OCI-LY7 (cell line): ENCODE measurements at regions not wholly inside any gene's neighbourhood (a gene's known extent, or its start where the extent isn't known, plus 50 kb on each side); places are given as distances from the start of the nearest gene placed in this dataset.

Source experiments
- BruUV-seq: library from RNA; stranded (reverse); fragments of 400-500 nt; replicated peaks from 2 replicates; lab custom pipeline; 2021; lab: Mats Ljungman, UMichigan
- CTCF ChIA-PET: fragments of 300-600 bp; sonication (Branson Sonifier 250); formaldehyde crosslinking; loops from one replicate; lab custom pipeline; 2022; ENCODE audit warnings: antibody characterized with exemption; ENCODE audit not compliant: unreplicated experiment; lab: Charles Lee
- POLR2A ChIA-PET: fragments of 300-600 bp; sonication (Branson Sonifier 250); formaldehyde crosslinking; loops from one replicate; lab custom pipeline; 2022; ENCODE audit warnings: antibody characterized with exemption; lab: Charles Lee
- DNase-seq: peaks from one replicate; pipeline ENCODE4 v3.0.0-alpha.2; 2015; ENCODE audit warnings: low spot score
- H2AFZ ChIP-seq: fragments of 200-600 bp; sonication (generic), shearing (Covaris generic); 2 replicates; pipeline ENCODE4 v1.6.1; 2014; ENCODE audit warnings: mild to moderate bottlenecking, antibody characterized with exemption, low read length, moderate library complexity
- H3K27ac ChIP-seq: fragments of 200-600 bp; sonication (generic); 2 replicates; pipeline ENCODE4 v1.5.1; 2014; ENCODE audit warnings: mixed run types, low read depth, mild to moderate bottlenecking, moderate library complexity, low read length, inconsistent platforms; ENCODE audit not compliant: poor library complexity, severe bottlenecking
- H3K36me3 ChIP-seq: fragments of 200-600 bp; sonication (generic); 2 replicates; pipeline ENCODE4 v1.6.1; 2014; ENCODE audit warnings: mild to moderate bottlenecking, antibody characterized with exemption, low read length, moderate library complexity, mixed read lengths; ENCODE audit not compliant: insufficient read depth
- H3K4me1 ChIP-seq: fragments of 200-600 bp; sonication (generic); 2 replicates; pipeline ENCODE4 v1.5.1; 2014; ENCODE audit warnings: mild to moderate bottlenecking, low read length; ENCODE audit not compliant: insufficient read depth, poor library complexity, severe bottlenecking
- H3K4me2 ChIP-seq: fragments of 200-600 bp; sonication (generic); 2 replicates; pipeline ENCODE4 v1.6.1; 2014; ENCODE audit warnings: mild to moderate bottlenecking, low read length
- H3K4me3 ChIP-seq: fragments of 200-600 bp; sonication (generic); 2 replicates; pipeline ENCODE4 v1.5.1; 2014; ENCODE audit warnings: mild to moderate bottlenecking, low read depth, low read length; ENCODE audit not compliant: poor library complexity, severe bottlenecking
- H3K79me2 ChIP-seq: fragments of 200-600 bp; sonication (generic); 2 replicates; pipeline ENCODE4 v1.6.1; 2016; ENCODE audit warnings: low read depth, mild to moderate bottlenecking, low read length, moderate library complexity, mixed read lengths; ENCODE audit not compliant: insufficient read depth
- H3K9me2 ChIP-seq: fragments of 200-600 bp; sonication (generic); 2 replicates; pipeline ENCODE4 v1.6.1; 2016; ENCODE audit warnings: mild to moderate bottlenecking, low read length, mixed read lengths; ENCODE audit not compliant: insufficient read depth
- H3K9me3 ChIP-seq: fragments of 200-600 bp; sonication (generic); 2 replicates; pipeline ENCODE4 v1.6.1; 2014; ENCODE audit warnings: mild to moderate bottlenecking, mixed run types, low read length, mixed read lengths
- H4K20me1 ChIP-seq: fragments of 200-600 bp; sonication (generic); 2 replicates; pipeline ENCODE4 v1.6.1; 2014; ENCODE audit warnings: mild to moderate bottlenecking, antibody characterized with exemption, low read length, moderate library complexity, mixed read lengths; ENCODE audit not compliant: insufficient read depth
- CTCF ChIP-seq: fragments of 200-600 bp; sonication (generic); conservative IDR thresholded peaks from 2 replicates; pipeline ENCODE4 v1.5.1; 2014; ENCODE audit warnings: mild to moderate bottlenecking, antibody characterized with exemption, low read length, moderate library complexity, mixed read lengths
- EZH2phosphoT487 ChIP-seq: fragments of 200-600 bp; sonication (generic); IDR thresholded peaks from 2 replicates; pipeline ENCODE4 v1.6.1; 2018; ENCODE audit warnings: low read depth, borderline replicate concordance, mild to moderate bottlenecking, mixed run types, antibody characterized with exemption, low read length, moderate library complexity, mixed read lengths
- intact Hi-C: fragments of 100-400 bp; cut with micrococcal nuclease; formaldehyde crosslinking; loops from one replicate; pipeline ENCODE4 v1.10.0; 2022; ENCODE audit not compliant: unreplicated experiment

- H2AFZ ChIP-seq = peak overlapping the region; percentile 73
- TF ChIP-seq CTCF (no peak), EZH2phosphoT487 (no peak)
- H3K4me1 ChIP-seq = peaks cover 81% of the 10 kb centered on the region
- intact Hi-C loops = loop anchor here (10.0 kb wide), 2 partner anchors 578 to 618 kb away; partner anchors contain the start of gene TGFBR2
- no peaks in the 10 kb centered on the region for H4K20me1 ChIP-seq
- BruUV-seq = no TSS peak
- H3K79me2 ChIP-seq = no peaks in the 10 kb centered on the region
- no peak for DNase-seq
- no peaks in the 10 kb centered on the region for H3K9me2 ChIP-seq
- ChIA-PET CTCF (no interaction called here), POLR2A (interaction anchor here (0.7 to 7.8 kb wide), 6 partner anchors 10 to 323 kb away, joined by 3 to 102 read pairs (median 4); partner anchors contain the start of gene STT3B)
- peaks cover 9% of the 10 kb centered on the region; the same call in 1 of the 2 replicates for H3K9me3 ChIP-seq
- no peak overlapping the region for H3K4me3 ChIP-seq
- peaks cover 6% of the 10 kb centered on the region; the same call in 1 of the 2 replicates for H3K36me3 ChIP-seq
- H3K4me2 ChIP-seq = peak overlapping the region; percentile 20; the same call in 1 of the 2 replicates
- peak overlapping the region; percentile 26 for H3K27ac ChIP-seq
These were observed 309.4 kb upstream of the STT3B start for GRCh38 chr3:31223278-31223677.

DNA sequence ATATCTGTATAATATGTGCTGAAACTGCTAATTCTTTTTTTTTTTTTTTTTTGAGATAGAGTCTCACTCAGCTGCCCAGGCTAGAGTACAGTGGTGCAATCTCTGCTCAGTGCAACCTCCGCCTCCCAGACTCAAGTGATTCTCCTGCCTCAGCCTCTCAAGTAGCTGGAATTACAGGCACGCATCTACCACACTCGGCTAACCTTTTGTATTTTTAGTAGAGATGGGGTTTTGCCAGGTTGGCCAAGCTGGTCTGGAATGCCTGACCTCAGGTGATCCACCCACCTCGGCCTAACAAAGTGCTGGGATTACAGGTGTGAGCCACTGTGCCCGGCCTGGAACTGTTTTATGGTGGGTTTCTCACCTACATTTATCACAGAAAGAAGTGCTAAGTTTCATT is 307.8 kb upstream of the STT3B start:
- Histone ChIP-seq H2AFZ (no peak overlapping the region), H3K9me2 (no peaks in the 10 kb centered on the region), H3K9me3 (peaks cover 14% of the 10 kb centered on the region; the same call in 1 of the 2 replicates), H3K4me1 (peaks cover 82% of the 10 kb centered on the region), H3K27ac (peak overlapping the region; percentile 100), H4K20me1 (no peaks in the 10 kb centered on the region), H3K36me3 (peaks cover 13% of the 10 kb centered on the region; the same call in 1 of the 2 replicates), H3K4me2 (peak overlapping the region; percentile 74), H3K4me3 (peak overlapping the region; percentile 57), H3K79me2 (no peaks in the 10 kb centered on the region)
- no TSS peak for BruUV-seq
- intact Hi-C loops = loop anchor here (10.0 kb wide), 2 partner anchors 580 to 620 kb away; partner anchors contain the start of gene TGFBR2
- no peak for TF ChIP-seq EZH2phosphoT487
- no peak for TF ChIP-seq CTCF
- DNase-seq = no peak
- ChIA-PET POLR2A (interaction anchor here (0.5 to 7.8 kb wide), 14 partner anchors 10 to 1606 kb away, joined by 3 to 102 read pairs (median 4); partner anchors contain the start of gene STT3B), CTCF (interaction anchor here (1.0 kb wide), 1 partner anchor 9 kb away, joined by 3 read pairs; no protein-coding TSS in a partner anchor)

DNA sequence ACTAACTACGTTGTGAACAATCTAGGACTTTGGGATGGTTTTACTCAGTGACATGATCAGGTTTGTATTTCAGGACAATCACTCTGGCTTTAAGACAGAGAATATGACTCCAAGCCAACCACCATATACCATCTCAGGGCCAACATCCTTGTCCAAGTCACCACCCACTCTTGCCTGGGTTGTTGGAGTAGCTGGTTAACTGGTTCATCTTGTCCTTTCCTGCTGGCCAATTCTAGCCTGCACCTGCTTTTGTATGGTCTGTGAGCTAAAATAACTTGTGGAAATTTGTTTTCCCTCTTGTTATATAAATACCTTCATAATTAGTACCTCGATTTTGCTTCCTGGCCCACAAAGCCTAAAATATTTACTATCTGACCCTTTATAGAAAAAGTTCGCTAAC is 306.8 kb upstream of the STT3B start:
- Histone ChIP-seq H2AFZ (peak overlapping the region; percentile 5; the same call in 1 of the 2 replicates), H3K36me3 (peaks cover 13% of the 10 kb centered on the region; the same call in 1 of the 2 replicates), H3K4me3 (peak overlapping the region; percentile 57), H3K79me2 (no peaks in the 10 kb centered on the region), H3K4me2 (peak overlapping the region; percentile 74), H4K20me1 (no peaks in the 10 kb centered on the region), H3K9me3 (peaks cover 14% of the 10 kb centered on the region; the same call in 1 of the 2 replicates), H3K4me1 (peaks cover 91% of the 10 kb centered on the region), H3K9me2 (no peaks in the 10 kb centered on the region), H3K27ac (peak overlapping the region; percentile 100)
- ChIA-PET CTCF (interaction anchor here (0.6 to 2.2 kb wide), 3 partner anchors 9 to 549 kb away, joined by 3 to 8 read pairs (median 3); no protein-coding TSS in a partner anchor), POLR2A (interaction anchor here (0.8 to 7.8 kb wide), 9 partner anchors 10 to 306 kb away, joined by 3 to 102 read pairs (median 5); partner anchors contain the start of gene STT3B)
- DNase-seq = peak; percentile 62
- intact Hi-C loops = loop anchor here (1.0 to 10.0 kb wide), 4 partner anchors 12 to 621 kb away; partner anchors contain the start of genes STT3B and TGFBR2
- TSS peak; percentile 95 for BruUV-seq
- no peak for TF ChIP-seq CTCF
